ENCODE measurements at regions not wholly inside any gene's neighbourhood (a gene's known extent, or its start where the extent isn't known, plus 50 kb on each side); places are given as distances from the start of the nearest gene placed in this dataset.

GRCh38 chrX:54633641-54634040, 103.6 kb downstream of the GNL3L start:
- TF ChIP-seq, protein P1, sequence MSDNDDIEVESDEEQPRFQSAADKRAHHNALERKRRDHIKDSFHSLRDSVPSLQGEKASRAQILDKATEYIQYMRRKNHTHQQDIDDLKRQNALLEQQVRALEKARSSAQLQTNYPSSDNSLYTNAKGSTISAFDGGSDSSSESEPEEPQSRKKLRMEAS (IDR thresholded peaks at IDR 0.05): no peak
- TF ChIP-seq RFX1 (IDR thresholded peaks at IDR 0.05): no peak
- no peak for TF ChIP-seq CTCF (CRISPR knock-in tag; IDR thresholded peaks at IDR 0.05)
- no peak for TF ChIP-seq ZKSCAN8 (CRISPR knock-in tag; IDR thresholded peaks at IDR 0.05; ENCODE audit: borderline replicate concordance)
- TF ChIP-seq EZH2 (conservative IDR thresholded peaks at IDR 0.05; ENCODE audit: low read depth, low read length): no peak
- TF ChIP-seq, protein P2, sequence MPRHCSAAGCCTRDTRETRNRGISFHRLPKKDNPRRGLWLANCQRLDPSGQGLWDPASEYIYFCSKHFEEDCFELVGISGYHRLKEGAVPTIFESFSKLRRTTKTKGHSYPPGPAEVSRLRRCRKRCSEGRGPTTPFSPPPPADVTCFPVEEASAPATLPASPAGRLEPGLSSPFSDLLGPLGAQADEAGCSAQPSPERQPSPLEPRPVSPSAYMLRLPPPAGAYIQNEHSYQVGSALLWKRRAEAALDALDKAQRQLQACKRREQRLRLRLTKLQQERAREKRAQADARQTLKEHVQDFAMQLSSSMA (CRISPR knock-in tag; IDR thresholded peaks at IDR 0.05): no peak
- TF ChIP-seq RELA (CRISPR knock-in tag; IDR thresholded peaks at IDR 0.05): no peak
- no peak for TF ChIP-seq SETDB1 (CRISPR knock-in tag; IDR thresholded peaks at IDR 0.05; ENCODE audit: borderline replicate concordance)
- TF ChIP-seq CC2D1A (CRISPR knock-in tag; IDR thresholded peaks at IDR 0.05): no peak
